HL-60 (cell line): ENCODE measurements at regions not wholly inside any gene's neighbourhood (a gene's known extent, or its start where the extent isn't known, plus 50 kb on each side); places are given as distances from the start of the nearest gene placed in this dataset.

ENCODE experiments used
- DNase-seq, 2 experiments: peaks; one replicate each; pipeline ENCODE4 v3.0.0-alpha.2; 2010 to 2020; ENCODE audit warnings: low read depth in 1 of 2, low spot score in 1 of 2
- H3K27ac ChIP-seq: fragments of 250-450 bp; sonication (Bioruptor Pico); replicated peaks from 2 replicates; pipeline ENCODE4 v1.5.1; 2020; ENCODE audit warnings: mild to moderate bottlenecking, moderate library complexity
- H3K27me3 ChIP-seq: fragments of 250-450 bp; sonication (Bioruptor Pico); 2 replicates; pipeline ENCODE4 v1.5.1; 2021; ENCODE audit warnings: mild to moderate bottlenecking, moderate library complexity; ENCODE audit not compliant: insufficient read depth, poor library complexity, severe bottlenecking
- H3K4me3 ChIP-seq: replicated peaks from 2 replicates; pipeline ENCODE4 v1.5.1; 2011; ENCODE audit warnings: mild to moderate bottlenecking, control low read depth, low read length; ENCODE audit not compliant: insufficient read depth
- GABPA ChIP-seq: IDR thresholded peaks from 2 replicates; pipeline ENCODE4 v1.6.1; 2012; ENCODE audit warnings: low read depth
- POLR2AphosphoS5 ChIP-seq: IDR thresholded peaks from 2 replicates; pipeline ENCODE4 v1.6.1; 2012; ENCODE audit warnings: low read depth
- SPI1 ChIP-seq: IDR thresholded peaks from 2 replicates; pipeline ENCODE4 v1.6.1; 2012; ENCODE audit warnings: low read depth, mild to moderate bottlenecking, borderline replicate concordance
- TF ChIP-seq, protein P1 (sequence below): IDR thresholded peaks from 2 replicates; pipeline ENCODE4 v1.6.1; 2012; ENCODE audit warnings: low read depth; ENCODE audit not compliant: insufficient replicate concordance
- TF ChIP-seq, protein P2 (sequence below): IDR thresholded peaks from one replicate; pipeline ENCODE4 v1.5.1; 2011; ENCODE audit warnings: low read length, control low read depth, inconsistent platforms; ENCODE audit not compliant: insufficient read depth

DNA sequence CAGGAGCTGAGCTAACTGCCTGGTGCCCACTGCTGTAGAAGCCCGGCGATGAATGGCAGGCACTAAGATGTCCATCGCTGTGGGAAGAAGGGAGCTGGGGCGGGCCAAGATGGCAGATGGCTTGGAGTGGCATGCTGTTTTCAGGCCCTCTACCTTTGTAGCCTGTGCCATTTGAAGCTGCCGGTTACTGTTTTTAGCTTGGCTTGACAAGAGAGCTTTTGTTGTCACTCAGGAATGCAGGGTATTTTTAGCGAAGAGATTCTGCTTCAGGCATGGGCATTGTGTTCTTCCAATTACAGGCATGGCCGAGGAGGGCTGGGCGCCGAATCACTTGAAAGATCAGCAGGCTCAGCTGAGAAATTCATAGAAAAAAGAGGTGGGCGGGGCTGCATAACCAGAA lies 348.7 kb downstream of the RPS6KC1 start:
- Histone ChIP-seq H3K27me3 (no peaks in the 10 kb centered on the region), H3K27ac (no peak overlapping the region), H3K4me3 (no peak overlapping the region)
- no peak for DNase-seq
- TF ChIP-seq, protein P1, sequence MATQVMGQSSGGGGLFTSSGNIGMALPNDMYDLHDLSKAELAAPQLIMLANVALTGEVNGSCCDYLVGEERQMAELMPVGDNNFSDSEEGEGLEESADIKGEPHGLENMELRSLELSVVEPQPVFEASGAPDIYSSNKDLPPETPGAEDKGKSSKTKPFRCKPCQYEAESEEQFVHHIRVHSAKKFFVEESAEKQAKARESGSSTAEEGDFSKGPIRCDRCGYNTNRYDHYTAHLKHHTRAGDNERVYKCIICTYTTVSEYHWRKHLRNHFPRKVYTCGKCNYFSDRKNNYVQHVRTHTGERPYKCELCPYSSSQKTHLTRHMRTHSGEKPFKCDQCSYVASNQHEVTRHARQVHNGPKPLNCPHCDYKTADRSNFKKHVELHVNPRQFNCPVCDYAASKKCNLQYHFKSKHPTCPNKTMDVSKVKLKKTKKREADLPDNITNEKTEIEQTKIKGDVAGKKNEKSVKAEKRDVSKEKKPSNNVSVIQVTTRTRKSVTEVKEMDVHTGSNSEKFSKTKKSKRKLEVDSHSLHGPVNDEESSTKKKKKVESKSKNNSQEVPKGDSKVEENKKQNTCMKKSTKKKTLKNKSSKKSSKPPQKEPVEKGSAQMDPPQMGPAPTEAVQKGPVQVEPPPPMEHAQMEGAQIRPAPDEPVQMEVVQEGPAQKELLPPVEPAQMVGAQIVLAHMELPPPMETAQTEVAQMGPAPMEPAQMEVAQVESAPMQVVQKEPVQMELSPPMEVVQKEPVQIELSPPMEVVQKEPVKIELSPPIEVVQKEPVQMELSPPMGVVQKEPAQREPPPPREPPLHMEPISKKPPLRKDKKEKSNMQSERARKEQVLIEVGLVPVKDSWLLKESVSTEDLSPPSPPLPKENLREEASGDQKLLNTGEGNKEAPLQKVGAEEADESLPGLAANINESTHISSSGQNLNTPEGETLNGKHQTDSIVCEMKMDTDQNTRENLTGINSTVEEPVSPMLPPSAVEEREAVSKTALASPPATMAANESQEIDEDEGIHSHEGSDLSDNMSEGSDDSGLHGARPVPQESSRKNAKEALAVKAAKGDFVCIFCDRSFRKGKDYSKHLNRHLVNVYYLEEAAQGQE: no peak
- no peak for TF ChIP-seq SPI1
- TF ChIP-seq GABPA: no peak
- no peak for TF ChIP-seq POLR2AphosphoS5
- TF ChIP-seq, protein P2, sequence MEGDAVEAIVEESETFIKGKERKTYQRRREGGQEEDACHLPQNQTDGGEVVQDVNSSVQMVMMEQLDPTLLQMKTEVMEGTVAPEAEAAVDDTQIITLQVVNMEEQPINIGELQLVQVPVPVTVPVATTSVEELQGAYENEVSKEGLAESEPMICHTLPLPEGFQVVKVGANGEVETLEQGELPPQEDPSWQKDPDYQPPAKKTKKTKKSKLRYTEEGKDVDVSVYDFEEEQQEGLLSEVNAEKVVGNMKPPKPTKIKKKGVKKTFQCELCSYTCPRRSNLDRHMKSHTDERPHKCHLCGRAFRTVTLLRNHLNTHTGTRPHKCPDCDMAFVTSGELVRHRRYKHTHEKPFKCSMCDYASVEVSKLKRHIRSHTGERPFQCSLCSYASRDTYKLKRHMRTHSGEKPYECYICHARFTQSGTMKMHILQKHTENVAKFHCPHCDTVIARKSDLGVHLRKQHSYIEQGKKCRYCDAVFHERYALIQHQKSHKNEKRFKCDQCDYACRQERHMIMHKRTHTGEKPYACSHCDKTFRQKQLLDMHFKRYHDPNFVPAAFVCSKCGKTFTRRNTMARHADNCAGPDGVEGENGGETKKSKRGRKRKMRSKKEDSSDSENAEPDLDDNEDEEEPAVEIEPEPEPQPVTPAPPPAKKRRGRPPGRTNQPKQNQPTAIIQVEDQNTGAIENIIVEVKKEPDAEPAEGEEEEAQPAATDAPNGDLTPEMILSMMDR: no peak

DNA sequence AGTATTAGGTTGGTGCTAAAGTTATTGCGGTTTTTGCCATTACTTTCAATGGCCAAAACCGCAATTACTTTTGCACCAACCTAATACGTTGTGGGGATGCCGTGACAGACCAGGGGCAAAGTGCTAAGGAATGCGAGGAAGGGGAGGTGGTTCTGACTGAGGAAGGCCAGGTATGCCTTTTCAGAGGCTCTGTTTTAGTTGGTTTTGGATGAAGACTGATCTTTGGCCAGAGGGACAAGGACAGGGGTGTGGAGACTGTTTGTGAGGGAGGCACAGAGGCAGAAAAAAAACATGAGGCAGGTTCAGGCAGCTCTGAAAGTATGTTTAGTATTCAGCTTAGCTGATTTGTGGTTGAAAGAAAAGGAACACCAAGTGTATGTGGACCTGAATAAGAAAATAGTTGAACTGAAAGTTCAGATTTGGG lies 358.2 kb downstream of the RPS6KC1 start:
- TF ChIP-seq SPI1 (no peak), GABPA (no peak), POLR2AphosphoS5 (no peak)
- TF ChIP-seq, protein P1: no peak
- TF ChIP-seq, protein P2: no peak
- no peak for DNase-seq
- Histone ChIP-seq H3K27ac (no peak overlapping the region), H3K27me3 (no peaks in the 10 kb centered on the region), H3K4me3 (no peak overlapping the region)

DNA sequence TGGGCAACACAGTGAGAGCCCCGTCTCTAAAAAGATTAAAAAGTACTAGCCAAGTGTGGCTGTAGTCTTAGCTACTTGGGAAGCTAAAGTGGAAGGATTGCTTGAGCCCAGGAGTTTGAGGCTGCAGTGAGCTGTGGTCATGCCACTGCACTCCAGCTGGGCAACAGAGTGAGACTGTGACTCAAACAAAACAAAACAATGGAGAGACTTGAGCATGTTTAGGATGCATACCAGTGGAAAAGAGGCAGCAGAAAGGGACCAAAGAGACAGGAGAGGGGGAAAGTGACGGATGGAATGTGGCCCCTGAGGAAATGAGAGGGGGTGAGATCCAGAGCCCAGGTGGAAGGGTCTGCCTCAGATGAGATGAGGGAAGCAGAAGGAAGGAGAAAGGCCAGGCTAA lies 358.9 kb downstream of the RPS6KC1 start:
- Histone ChIP-seq H3K4me3 (no peak overlapping the region), H3K27me3 (no peaks in the 10 kb centered on the region), H3K27ac (no peak overlapping the region)
- DNase-seq: no peak
- TF ChIP-seq, protein P2: no peak

DNA sequence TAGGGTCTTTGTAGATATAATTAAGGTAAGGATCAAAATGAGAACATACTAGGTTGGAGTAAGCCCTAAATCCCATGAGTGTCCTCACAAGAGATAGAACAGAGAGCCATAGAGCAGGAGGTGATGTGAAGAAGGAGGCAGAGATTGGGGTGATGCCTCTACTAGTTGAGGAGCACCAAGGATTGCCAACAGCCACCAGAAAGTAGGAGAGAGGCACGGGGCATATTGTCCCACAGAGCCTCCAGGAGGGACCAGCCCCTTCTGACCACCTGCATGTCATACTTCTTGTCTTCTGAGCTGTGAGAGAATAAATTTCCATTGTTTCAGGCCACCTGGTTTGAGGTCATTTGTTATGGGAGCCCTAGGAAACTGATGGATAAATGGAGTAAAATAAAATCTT lies 363.3 kb downstream of the RPS6KC1 start:
- no peak for DNase-seq
- H3K27me3 ChIP-seq: no peaks in the 10 kb centered on the region
- no peak overlapping the region for H3K27ac ChIP-seq
- no peak overlapping the region for H3K4me3 ChIP-seq
- TF ChIP-seq, protein P2: no peak
- TF ChIP-seq GABPA (no peak), SPI1 (no peak), POLR2AphosphoS5 (no peak)
- TF ChIP-seq, protein P1: no peak
